ENCODE measurements at regions not wholly inside any gene's neighbourhood (a gene's known extent, or its start where the extent isn't known, plus 50 kb on each side); places are given as distances from the start of the nearest gene placed in this dataset.

DNA sequence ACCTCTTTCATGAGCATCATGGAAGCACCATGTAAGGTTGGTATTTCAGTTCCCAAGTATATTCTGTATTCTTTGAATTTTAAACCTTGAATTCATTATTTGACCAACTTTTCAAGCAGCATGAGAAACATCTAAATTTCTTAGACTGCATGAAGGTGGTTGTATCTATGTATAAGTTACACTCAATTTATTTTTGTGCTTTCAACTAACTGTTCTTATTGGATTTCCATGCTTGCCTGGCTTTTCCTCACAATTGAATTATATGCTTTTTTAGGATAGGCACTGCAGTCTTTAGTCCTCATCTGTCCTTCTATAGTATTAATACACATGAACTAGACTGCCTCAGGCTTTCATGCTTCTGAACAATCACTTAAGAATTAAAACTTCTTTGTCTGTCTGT, 134.0 kb downstream of the CEP120 start:
- no peak for TF ChIP-seq CTCF (conservative IDR thresholded peaks at IDR 0.05 in 1 of 2, IDR thresholded peaks at IDR 0.05 in 1 of 2; ENCODE audit: extremely low read depth in 1 of 2, insufficient read depth in 1 of 2, low read depth in 1 of 2, low read length in 2 of 2)
- no peak for TF ChIP-seq EZH2 (IDR thresholded peaks at IDR 0.05; ENCODE audit: borderline replicate concordance, low read length)

Measured in mammary epithelial cell (primary cell).